GM12891 (cell line): ENCODE measurements at regions not wholly inside any gene's neighbourhood (a gene's known extent, or its start where the extent isn't known, plus 50 kb on each side); places are given as distances from the start of the nearest gene placed in this dataset.

Experiments used
- PAX5 ChIP-seq: IDR thresholded peaks from 2 replicates; pipeline ENCODE4 v1.6.1; 2011; ENCODE audit warnings: low read length, moderate library complexity, mild to moderate bottlenecking; ENCODE audit not compliant: insufficient read depth, severe bottlenecking
- POLR2A ChIP-seq: IDR thresholded peaks from 2 replicates; pipeline ENCODE4 v1.6.1; 2011; ENCODE audit warnings: low read depth, low read length, control low read depth

- TF ChIP-seq PAX5 (no peak), POLR2A (no peak)
These were observed 277.4 kb upstream of the MC4R start for GRCh38 chr18:60649842-60650536.
